H1 (cell line): ENCODE measurements at regions not wholly inside any gene's neighbourhood (a gene's known extent, or its start where the extent isn't known, plus 50 kb on each side); places are given as distances from the start of the nearest gene placed in this dataset.

Source experiments
- CTCF ChIA-PET: fragments of 300-600 bp; sonication (Branson Sonifier 250); formaldehyde crosslinking; loops from one replicate; lab custom pipeline; 2021; ENCODE audit not compliant: partially characterized antibody; lab: Charles Lee
- POLR2A ChIA-PET: fragments of 300-600 bp; sonication (Branson Sonifier 250); formaldehyde crosslinking; loops from one replicate; lab custom pipeline; 2021; ENCODE audit warnings: inconsistent platforms; ENCODE audit not compliant: partially characterized antibody; lab: Charles Lee
- DNase-seq, 2 experiments: peaks; one replicate each; pipeline versions ENCODE4 v3.0.0 to v3.0.0-alpha.2; 2010 to 2022; ENCODE audit warnings: low spot score in 2 of 2, low read depth in 1 of 2, mixed read lengths in 1 of 2
- FAIRE-seq: peaks from 2 replicates; lab custom pipeline; 2011; peaks lifted over from hg19 to GRCh38; lab: Jason Lieb, UNC
- H2AFZ ChIP-seq: 2 replicates; pipeline ENCODE4 v1.8.1; 2012; ENCODE audit warnings: low read length, inconsistent platforms
- H2AK5ac ChIP-seq: 2 replicates; pipeline ENCODE4 v1.6.1; 2013; ENCODE audit warnings: low read depth, low read length
- H2BK120ac ChIP-seq: replicated peaks from 2 replicates; pipeline ENCODE3; 2013; ENCODE audit warnings: low read depth, low read length, inconsistent platforms
- H2BK12ac ChIP-seq: 2 replicates; pipeline ENCODE4 v1.6.1; 2013; ENCODE audit warnings: low read depth, low read length
- H2BK15ac ChIP-seq: 2 replicates; pipeline ENCODE4 v1.6.1; 2013; ENCODE audit warnings: low read length
- H2BK20ac ChIP-seq: 2 replicates; pipeline ENCODE4 v1.6.1; 2013; ENCODE audit warnings: low read length
- H2BK5ac ChIP-seq: 2 replicates; pipeline ENCODE4 v1.6.1; 2013; ENCODE audit warnings: low read depth, low read length
- H3K14ac ChIP-seq: 2 replicates; pipeline ENCODE4 v1.6.1; 2013; ENCODE audit warnings: inconsistent platforms; ENCODE audit not compliant: insufficient read length
- H3K18ac ChIP-seq: 2 replicates; pipeline ENCODE4 v1.6.1; 2013; ENCODE audit warnings: low read length; ENCODE audit errors: extremely low read depth
- H3K23ac ChIP-seq: 2 replicates; pipeline ENCODE4 v1.6.1; 2013; ENCODE audit warnings: inconsistent platforms; ENCODE audit not compliant: insufficient read length
- H3K23me2 ChIP-seq: 2 replicates; pipeline ENCODE4 v1.6.1; 2013; ENCODE audit warnings: low read depth, low read length
- H3K27ac ChIP-seq: 2 replicates; pipeline ENCODE4 v1.6.1; 2011; ENCODE audit warnings: low read depth, low read length, inconsistent platforms
- H3K27me3 ChIP-seq, 4 experiments: replicated peaks in 1 of 4; 1 replicate in 1 of 4; 2 replicates in 3 of 4; pipeline versions ENCODE4 v1.6.1 to v1.8.1; 2011 to 2013; ENCODE audit warnings: low read length in 3 of 4, mild to moderate bottlenecking in 3 of 4, inconsistent platforms in 2 of 4, mixed read lengths in 2 of 4, moderate library complexity in 1 of 4; ENCODE audit not compliant: control insufficient read depth in 3 of 4, insufficient read depth in 3 of 4; ENCODE audit errors: extremely low read depth in 1 of 4
- H3K36me3 ChIP-seq, 4 experiments: 2 replicates each; pipeline versions ENCODE4 v1.6.1 to v1.8.1; 2011 to 2013; ENCODE audit warnings: mild to moderate bottlenecking in 4 of 4, low read length in 3 of 4, moderate library complexity in 2 of 4, control low read depth in 1 of 4, inconsistent platforms in 1 of 4; ENCODE audit not compliant: insufficient read depth in 4 of 4, control insufficient read depth in 2 of 4
- H3K4ac ChIP-seq: replicated peaks from 2 replicates; pipeline ENCODE3; 2013; ENCODE audit warnings: low read length, low read depth, mixed read lengths, inconsistent platforms; ENCODE audit not compliant: insufficient read length
- H3K4me1 ChIP-seq, 4 experiments: replicated peaks in 1 of 4; 1 replicate in 1 of 4; 2 replicates in 3 of 4; pipeline versions ENCODE4 v1.6.1 to v1.8.1; 2011 to 2013; ENCODE audit warnings: low read length in 3 of 4, inconsistent platforms in 2 of 4, mixed read lengths in 1 of 4; ENCODE audit not compliant: insufficient read depth in 4 of 4, control insufficient read depth in 3 of 4
- H3K4me2 ChIP-seq, 2 experiments: 2 replicates each; pipeline versions ENCODE4 v1.6.1 to v1.8.1; 2011 to 2013; ENCODE audit warnings: low read depth in 2 of 2, low read length in 2 of 2, control low read depth in 1 of 2, inconsistent platforms in 1 of 2, mild to moderate bottlenecking in 1 of 2; ENCODE audit not compliant: insufficient read depth in 1 of 2
- H3K4me3 ChIP-seq, 4 experiments: fragments of 200-600, 300-600 bp in 1 of 4; sonication (generic), shearing (Covaris generic), sonication (Bioruptor Twin) in 1 of 4; 2 replicates each; pipeline versions ENCODE4 v1.5.1 to v1.8.1; 2011 to 2016; ENCODE audit warnings: low read length in 4 of 4, low read depth in 3 of 4, control low read depth in 2 of 4, inconsistent platforms in 2 of 4, mild to moderate bottlenecking in 2 of 4, mixed read lengths in 1 of 4, moderate library complexity in 1 of 4; ENCODE audit not compliant: insufficient read depth in 2 of 4; ENCODE audit errors: extremely low read depth in 1 of 4
- H3K56ac ChIP-seq: replicated peaks from 2 replicates; pipeline ENCODE3; 2013; ENCODE audit warnings: low read depth, mild to moderate bottlenecking, mixed read lengths, low read length, inconsistent platforms; ENCODE audit not compliant: insufficient read length
- H3K79me1 ChIP-seq: 2 replicates; pipeline ENCODE4 v1.6.1; 2013; ENCODE audit warnings: low read depth, low read length, control low read depth
- H3K79me2 ChIP-seq, 2 experiments: 2 replicates each; pipeline versions ENCODE4 v1.6.1 to v1.8.1; 2012 to 2013; ENCODE audit warnings: low read length in 2 of 2, mild to moderate bottlenecking in 2 of 2, inconsistent platforms in 1 of 2; ENCODE audit not compliant: insufficient read depth in 2 of 2, control insufficient read depth in 1 of 2
- H3K9ac ChIP-seq, 4 experiments: replicated peaks in 1 of 4; 1 replicate in 1 of 4; 2 replicates in 3 of 4; pipeline versions ENCODE4 v1.6.1 to v1.8.1; 2011 to 2013; ENCODE audit warnings: low read depth in 3 of 4, low read length in 3 of 4, control low read depth in 2 of 4, mild to moderate bottlenecking in 2 of 4, moderate library complexity in 2 of 4, inconsistent platforms in 1 of 4; ENCODE audit errors: extremely low read depth in 1 of 4
- H3K9me3 ChIP-seq, 2 experiments: 2 replicates each; pipeline versions ENCODE4 v1.6.1 to v1.8.1; 2012 to 2013; ENCODE audit warnings: mild to moderate bottlenecking in 2 of 2, moderate library complexity in 2 of 2, control low read depth in 1 of 2, inconsistent platforms in 1 of 2, low read depth in 1 of 2, low read length in 1 of 2, mixed read lengths in 1 of 2; ENCODE audit not compliant: insufficient read depth in 2 of 2
- H4K20me1 ChIP-seq, 2 experiments: replicated peaks in 1 of 2; 2 replicates each; pipeline versions ENCODE3 to v1.8.1; 2011 to 2013; ENCODE audit warnings: inconsistent platforms in 2 of 2, low read length in 2 of 2, mild to moderate bottlenecking in 1 of 2; ENCODE audit not compliant: insufficient read depth in 2 of 2, control insufficient read depth in 1 of 2
- H4K5ac ChIP-seq: 2 replicates; pipeline ENCODE4 v1.6.1; 2013; ENCODE audit warnings: low read length, low read depth, mixed read lengths, inconsistent platforms; ENCODE audit not compliant: insufficient read length
- H4K8ac ChIP-seq: 2 replicates; pipeline ENCODE4 v1.8.0; 2013; ENCODE audit warnings: mild to moderate bottlenecking, moderate library complexity, low read length, inconsistent platforms; ENCODE audit not compliant: insufficient read depth; ENCODE audit errors: extremely low read depth
- H4K91ac ChIP-seq: replicated peaks from 2 replicates; pipeline ENCODE3; 2013; ENCODE audit warnings: low read length, mixed read lengths, inconsistent platforms; ENCODE audit not compliant: insufficient read length
- E2F6 ChIP-seq: IDR thresholded peaks from 2 replicates; pipeline ENCODE4 v1.6.1; 2012; ENCODE audit warnings: inconsistent platforms
- SIN3A ChIP-seq, 2 experiments: IDR thresholded peaks in 1 of 2; conservative IDR thresholded peaks in 1 of 2; 2 replicates each; pipeline ENCODE4 v1.6.1; 2011 to 2012; ENCODE audit warnings: low read length in 2 of 2, improper control_type of control experiment in 1 of 2, low read depth in 1 of 2, mild to moderate bottlenecking in 1 of 2
- SIRT6 ChIP-seq: IDR thresholded peaks from one replicate; pipeline ENCODE4 v1.7.1; 2012; ENCODE audit warnings: low read length, inconsistent platforms
- SRF ChIP-seq: IDR thresholded peaks from 2 replicates; pipeline ENCODE4 v1.6.1; 2011; ENCODE audit warnings: mild to moderate bottlenecking, low read depth, low read length, moderate library complexity
- WGBS, 2 experiments: shearing (Covaris generic) in 1 of 2; methylation state at CpG; one replicate each; pipeline versions ENCODE4 v1.1.6 to v1.1.7; 2013 to 2015; ENCODE audit warnings: low lambda C conversion rate in 2 of 2, mixed read lengths in 2 of 2, inconsistent platforms in 1 of 2, low coverage in 1 of 2, missing lambda C conversion rate in 1 of 2; ENCODE audit not compliant: insufficient replicate concordance in 2 of 2, insufficient coverage in 1 of 2, insufficient read length in 1 of 2; ENCODE audit errors: extremely low coverage in 1 of 2, missing lambda C conversion rate in 1 of 2; 5-methylcytosine and 5-hydroxymethylcytosine counted together

DNA sequence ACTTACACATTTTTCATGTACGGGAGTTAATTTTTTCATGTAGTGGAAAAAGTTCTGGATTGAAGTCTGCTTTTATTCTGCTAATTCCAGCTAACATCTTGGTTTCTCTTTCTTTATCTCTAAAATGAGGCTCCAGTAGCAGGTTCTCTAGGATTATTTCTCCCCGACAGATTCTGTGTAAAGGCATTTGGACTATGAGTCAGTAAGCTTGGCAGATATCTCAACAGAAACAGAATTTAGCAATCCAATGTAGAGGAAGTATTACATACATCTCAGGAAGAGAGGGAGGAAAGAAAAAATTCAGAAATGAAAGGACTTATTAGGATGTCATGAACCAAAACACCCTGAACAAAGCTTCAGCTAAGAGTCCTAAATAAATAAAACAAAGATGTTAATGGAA, 1682.3 kb upstream of the TENM3 start:
- ChIA-PET POLR2A (no interaction called here), CTCF (interaction anchor here (0.6 to 0.8 kb wide), 3 partner anchors 19 to 94 kb away, joined by 3 read pairs; no protein-coding TSS in a partner anchor)
- H3K27ac ChIP-seq, result no peak overlapping the region

More for the DNA sequence above, 1682.3 kb upstream of the TENM3 start:
- Histone ChIP-seq H2BK5ac (no peak overlapping the region), H4K20me1 (no peaks in the 10 kb centered on the region), H3K56ac (no peak overlapping the region), H2BK12ac (no peak overlapping the region), H3K23ac (no peak overlapping the region), H3K9ac (no peak overlapping the region), H3K18ac (no peak overlapping the region), H3K4ac (no peak overlapping the region), H3K14ac (no peak overlapping the region), H3K4me3 (no peak overlapping the region), H4K8ac (no peak overlapping the region), H3K23me2 (peaks cover 2% of the 10 kb centered on the region; the same call in 1 of the 2 replicates), H3K4me1 (peaks cover 0 to 4% (median 0%) of the 10 kb centered on the region in 4 experiments; a peak in 2 of 7 replicates), H3K79me1 (no peaks in the 10 kb centered on the region), H3K9me3 (no peaks in the 10 kb centered on the region), H4K91ac (no peak overlapping the region), H2AK5ac (no peak overlapping the region), H2BK120ac (no peak overlapping the region), H3K36me3 (no peaks in the 10 kb centered on the region), H2AFZ (no peak overlapping the region), H4K5ac (no peak overlapping the region), H2BK20ac (no peak overlapping the region), H3K27me3 (no peaks in the 10 kb centered on the region), H3K4me2 (no peak overlapping the region), H2BK15ac (no peak overlapping the region), H3K79me2 (no peaks in the 10 kb centered on the region)
- WGBS, 2 experiments, result 95% methylated on average over 2 of the region's 2 CpGs; no CpG with 5 or more reads in 1 of the 2 experiments
- DNase-seq (no peak), FAIRE-seq (no peak)
- TF ChIP-seq SRF (no peak), SIN3A (conservative IDR thresholded peaks at IDR 0.05 in 1 of 2, IDR thresholded peaks at IDR 0.05 in 1 of 2; ENCODE audit: low read depth in 1 of 2, low read length in 2 of 2) (no peak), SIRT6 (no peak), E2F6 (no peak)
